Esophagus muscularis mucosa (tissue), 4 donors: ENCODE measurements at regions not wholly inside any gene's neighbourhood (a gene's known extent, or its start where the extent isn't known, plus 50 kb on each side); places are given as distances from the start of the nearest gene placed in this dataset.

ENCODE experiments used
- DNase-seq: peaks from one replicate; pipeline ENCODE4 v3.0.0-alpha.2; 2017; ENCODE audit errors: extremely low spot score
- H3K27ac ChIP-seq, 4 donors: fragments of 200-600 bp; sonication (generic); replicated peaks in 1 of 4; 1 replicate in 3 of 4; 2 replicates in 1 of 4; pipeline ENCODE4 v1.5.1; 2016 to 2019; ENCODE audit warnings: mild to moderate bottlenecking in 1 of 4
- H3K27me3 ChIP-seq, 4 donors: fragments of 200-600 bp; sonication (generic); one replicate each; pipeline versions ENCODE4 v1.5.1 to v1.6.0; 2016 to 2019
- H3K36me3 ChIP-seq, 4 donors: fragments of 200-600 bp; sonication (generic); one replicate each; pipeline ENCODE4 v1.5.1; 2016 to 2019
- H3K4me1 ChIP-seq, 4 donors: fragments of 200-600 bp; sonication (generic); one replicate each; pipeline ENCODE4 v1.5.1; 2016 to 2019
- H3K4me3 ChIP-seq, 4 donors: fragments of 200-600 bp; sonication (generic); 1 replicate in 2 of 4; 2 replicates in 2 of 4; pipeline ENCODE4 v1.5.1; 2016 to 2019; ENCODE audit warnings: mild to moderate bottlenecking in 4 of 4, moderate library complexity in 1 of 4
- H3K9me3 ChIP-seq, 4 donors: fragments of 200-600 bp; sonication (generic); 1 replicate in 3 of 4; 2 replicates in 1 of 4; pipeline ENCODE4 v1.5.1; 2016 to 2019
- CTCF ChIP-seq, 3 experiments: fragments of 200-600 bp in 2 of 3; fragments of 450-650 bp in 1 of 3; sonication (generic) in 2 of 3; IDR thresholded peaks; one replicate each; pipeline ENCODE4 v1.5.1; 2017 to 2019; ENCODE audit warnings: antibody characterized with exemption in 3 of 3, mild to moderate bottlenecking in 2 of 3, moderate library complexity in 1 of 3
- EP300 ChIP-seq: sonication (generic); formaldehyde crosslinking; IDR thresholded peaks from one replicate; pipeline ENCODE4 v1.6.1; 2017; ENCODE audit warnings: antibody characterized with exemption
- POLR2A ChIP-seq: fragments of 450-650 bp; IDR thresholded peaks from one replicate; pipeline ENCODE4 v1.6.1; 2017; ENCODE audit warnings: antibody characterized with exemption, moderate library complexity, mild to moderate bottlenecking, low read depth
- POLR2AphosphoS5 ChIP-seq, 2 donors: sonication (generic); formaldehyde crosslinking; IDR thresholded peaks; one replicate each; pipeline ENCODE4 v1.6.1; 2017; ENCODE audit warnings: antibody characterized with exemption in 2 of 2
- WGBS: methylation state at CpG from one replicate; pipeline ENCODE4 v1.1.5; 2018; 5-methylcytosine and 5-hydroxymethylcytosine counted together
- intact Hi-C: fragments of 100-400 bp; cut with DNase I; formaldehyde crosslinking; loops from one replicate; pipeline ENCODE4 v1.15.1; 2023

DNA sequence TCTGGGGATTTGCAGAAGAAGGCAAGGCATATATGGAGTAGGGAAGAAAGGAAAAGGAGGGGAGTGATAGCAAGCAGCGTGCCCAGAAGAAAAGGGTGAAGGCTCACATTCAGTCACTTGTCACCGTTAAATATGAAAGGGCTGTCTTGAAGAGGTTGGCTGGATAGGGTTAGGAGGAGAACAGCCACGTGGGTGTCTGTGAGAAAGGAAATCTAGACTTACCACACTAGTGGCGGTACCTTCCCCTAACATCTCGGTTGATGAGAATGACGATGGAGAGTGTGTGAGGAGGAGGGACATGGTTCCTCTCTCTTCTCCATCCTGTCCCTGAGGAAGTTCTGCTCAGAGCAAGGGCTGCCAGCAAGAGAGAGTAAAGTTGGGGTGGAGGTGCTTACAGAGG lies 74.3 kb upstream of the CCN6 start:
- DNase-seq: no peak
- intact Hi-C loops: no loop called here
- H3K4me1 ChIP-seq: peaks cover 0 to 11% (median 6%) of the 10 kb centered on the region in 4 donors
- no peak overlapping the region for H3K27ac ChIP-seq
- H3K36me3 ChIP-seq: no peaks in the 10 kb centered on the region
- no peaks in the 10 kb centered on the region for H3K27me3 ChIP-seq
- 74% methylated on average over 6 of the region's 6 CpGs for WGBS
- TF ChIP-seq EP300: no peak
- no peak for TF ChIP-seq CTCF (IDR thresholded peaks at IDR 0.05)
- TF ChIP-seq POLR2A: no peak
- no peak for TF ChIP-seq POLR2AphosphoS5 (IDR thresholded peaks at IDR 0.05)
- no peaks in the 10 kb centered on the region for H3K9me3 ChIP-seq
- no peak overlapping the region for H3K4me3 ChIP-seq

DNA sequence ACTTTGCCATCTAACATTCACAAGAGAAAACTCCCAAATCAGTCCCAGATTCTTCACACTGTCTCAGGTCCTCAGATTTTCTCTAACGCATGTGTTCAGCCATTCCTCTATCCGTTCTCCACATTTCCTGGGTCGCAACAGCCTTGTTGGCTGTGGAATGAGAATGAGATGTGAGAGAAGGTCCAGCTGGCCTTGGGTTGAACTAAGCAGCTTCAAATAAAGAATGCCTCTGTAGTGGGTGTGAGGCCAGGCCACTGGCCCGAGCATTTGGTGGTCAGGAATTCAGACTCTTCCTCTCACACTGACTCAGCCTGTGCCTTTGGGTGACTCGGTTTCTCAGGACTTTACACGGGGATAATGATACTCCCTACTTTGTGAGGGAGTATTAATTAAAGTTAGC lies 73.8 kb upstream of the CCN6 start:
- Histone ChIP-seq H3K27me3 (no peaks in the 10 kb centered on the region), H3K4me1 (peaks cover 0 to 11% (median 6%) of the 10 kb centered on the region in 4 donors), H3K27ac (peak overlapping the region in 1 of 4 donors; percentile 43), H3K9me3 (no peaks in the 10 kb centered on the region), H3K36me3 (no peaks in the 10 kb centered on the region), H3K4me3 (no peak overlapping the region)
- 79% methylated on average over 6 of the region's 6 CpGs for WGBS
- DNase-seq: peak; percentile 90
- no peak for TF ChIP-seq CTCF (IDR thresholded peaks at IDR 0.05)
- no peak for TF ChIP-seq EP300
- TF ChIP-seq POLR2A: no peak
- intact Hi-C loops: no loop called here

DNA sequence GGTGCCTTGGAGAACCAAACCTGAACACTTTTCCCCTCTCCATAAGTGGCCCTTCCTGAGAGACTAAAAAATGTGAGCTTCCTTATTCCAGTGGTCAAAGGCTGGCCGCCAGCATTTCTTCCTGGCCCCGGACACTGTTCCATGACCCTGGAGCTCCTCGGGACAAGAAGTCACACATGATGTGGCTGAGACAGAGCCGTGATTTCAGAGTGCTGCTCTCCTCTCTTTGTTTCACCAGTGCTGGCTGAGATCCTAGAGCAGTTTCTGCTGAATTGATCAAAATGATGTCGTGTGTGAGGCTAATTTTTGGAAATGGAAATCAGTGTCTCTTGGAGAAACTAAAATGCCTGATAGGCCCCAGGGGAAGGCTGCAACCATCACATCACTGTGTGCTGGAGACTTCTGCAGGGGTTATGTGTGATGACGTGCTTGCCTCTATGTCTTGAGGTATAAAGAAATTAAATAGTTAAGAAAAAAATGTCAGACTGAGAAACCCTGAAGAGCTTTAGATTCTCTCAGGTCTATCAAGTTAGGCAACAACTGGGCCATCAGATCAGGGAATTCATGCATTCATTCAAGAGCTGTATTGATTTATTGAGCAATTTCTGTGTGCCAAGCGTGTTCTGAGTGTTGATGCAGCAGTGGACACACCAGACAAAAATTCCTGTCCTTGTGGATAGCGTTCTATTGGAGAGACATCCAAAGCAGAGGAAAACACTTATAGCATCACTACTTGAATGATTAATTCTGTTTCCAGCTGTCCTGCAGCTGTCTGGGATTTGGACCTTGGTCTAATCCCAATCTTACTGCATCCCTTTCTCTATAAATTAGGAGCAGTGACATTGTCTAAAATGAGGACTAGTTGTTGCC lies 72.7 kb upstream of the CCN6 start:
- 71% methylated on average over 7 of the region's 8 CpGs for WGBS
- DNase-seq: peak; percentile 91
- intact Hi-C loops: no loop called here

DNA sequence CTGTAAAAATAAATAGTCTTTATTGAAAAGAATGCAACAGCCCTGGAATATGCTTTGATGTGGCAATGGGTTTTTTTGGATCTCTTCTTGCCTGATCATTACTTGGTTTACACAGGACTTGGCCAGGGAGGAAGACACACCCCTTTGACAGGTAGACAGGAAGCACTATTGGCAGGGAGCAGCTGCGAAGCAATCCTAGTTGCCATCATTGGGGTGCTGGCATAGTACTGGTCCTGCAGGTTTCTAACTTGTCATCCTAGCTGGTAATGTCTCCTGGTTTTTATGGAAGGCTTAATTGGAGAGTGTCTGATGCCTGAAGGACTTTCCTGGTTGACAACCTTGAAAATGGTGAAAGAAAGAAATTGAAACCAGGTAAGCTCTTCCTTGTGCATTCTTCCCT lies 71.2 kb upstream of the CCN6 start:
- no peaks in the 10 kb centered on the region for H3K36me3 ChIP-seq
- H3K4me1 ChIP-seq: peaks cover 0 to 11% (median 6%) of the 10 kb centered on the region in 4 donors
- H3K4me3 ChIP-seq: no peak overlapping the region
- H3K27me3 ChIP-seq: no peaks in the 10 kb centered on the region
- no peak for DNase-seq
- no peak for TF ChIP-seq CTCF (IDR thresholded peaks at IDR 0.05)
- no peak for TF ChIP-seq POLR2A
- no peak for TF ChIP-seq EP300
- no peak for TF ChIP-seq POLR2AphosphoS5 (IDR thresholded peaks at IDR 0.05)
- intact Hi-C loops: no loop called here
- H3K9me3 ChIP-seq: no peaks in the 10 kb centered on the region
- no peak overlapping the region for H3K27ac ChIP-seq
- WGBS: 80% methylated on average over 1 of the region's 1 CpG

More for the DNA sequence above, 72.7 kb upstream of the CCN6 start:
- Histone ChIP-seq H3K4me3 (no peak overlapping the region), H3K9me3 (no peaks in the 10 kb centered on the region), H3K4me1 (peaks cover 0 to 11% (median 6%) of the 10 kb centered on the region in 4 donors), H3K27me3 (no peaks in the 10 kb centered on the region), H3K36me3 (no peaks in the 10 kb centered on the region), H3K27ac (peak overlapping the region in 3 of 4 donors; percentile 12 to 43 (median 27))
- TF ChIP-seq CTCF (IDR thresholded peaks at IDR 0.05) (no peak), POLR2AphosphoS5 (IDR thresholded peaks at IDR 0.05) (no peak), EP300 (no peak), POLR2A (no peak)
